ENCODE measurements at regions not wholly inside any gene's neighbourhood (a gene's known extent, or its start where the extent isn't known, plus 50 kb on each side); places are given as distances from the start of the nearest gene placed in this dataset.
"Not testable (repeated sequence)": the region's sequence is repeated elsewhere in the genome, so short reads cannot be mapped to it uniquely, and the experiment has no call there.

DNA sequence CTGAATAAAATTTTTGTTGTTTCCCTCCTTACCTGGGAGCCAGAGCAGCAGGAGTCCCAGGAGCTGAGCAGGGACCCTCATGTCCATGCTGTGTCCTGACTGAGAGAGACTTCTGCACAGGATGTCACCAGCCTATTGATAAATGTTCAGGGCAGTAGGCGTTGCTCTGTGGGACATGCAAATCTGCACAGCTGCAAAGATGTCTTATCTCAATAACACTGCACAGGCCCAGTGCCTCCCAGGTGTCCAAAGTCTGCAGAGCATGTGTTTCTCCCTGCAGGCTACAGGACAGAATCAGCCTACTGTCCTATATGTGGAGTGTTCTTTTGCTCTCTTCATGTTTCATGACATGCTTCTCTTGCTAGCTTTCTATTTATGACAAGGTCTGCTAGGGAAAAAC, 522.3 kb downstream of the RPIA start:
- DNase-seq (ENCODE audit: low read depth, low spot score) = not testable (repeated sequence)

DNA sequence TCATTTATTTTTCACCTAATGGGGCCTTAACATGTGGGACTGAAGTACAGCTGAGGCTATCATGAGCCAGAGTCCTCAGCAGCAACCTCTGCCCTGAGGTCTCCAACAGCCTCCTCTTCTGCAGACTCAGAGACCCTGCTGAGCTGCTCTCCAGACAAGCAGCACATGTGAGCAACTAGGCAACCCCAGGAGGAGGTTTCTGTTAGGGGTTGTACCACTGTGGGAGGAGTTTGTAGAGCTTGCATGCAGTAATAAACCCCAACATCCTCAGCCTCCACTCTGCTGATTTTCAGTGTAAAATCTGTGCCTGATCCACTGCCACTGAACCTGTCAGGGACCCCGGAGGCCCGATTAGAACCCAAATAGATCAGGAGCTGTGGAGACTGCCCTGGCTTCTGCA, 530.0 kb downstream of the RPIA start:
- not testable (repeated sequence) for DNase-seq (ENCODE audit: low read depth, low spot score)

DNA sequence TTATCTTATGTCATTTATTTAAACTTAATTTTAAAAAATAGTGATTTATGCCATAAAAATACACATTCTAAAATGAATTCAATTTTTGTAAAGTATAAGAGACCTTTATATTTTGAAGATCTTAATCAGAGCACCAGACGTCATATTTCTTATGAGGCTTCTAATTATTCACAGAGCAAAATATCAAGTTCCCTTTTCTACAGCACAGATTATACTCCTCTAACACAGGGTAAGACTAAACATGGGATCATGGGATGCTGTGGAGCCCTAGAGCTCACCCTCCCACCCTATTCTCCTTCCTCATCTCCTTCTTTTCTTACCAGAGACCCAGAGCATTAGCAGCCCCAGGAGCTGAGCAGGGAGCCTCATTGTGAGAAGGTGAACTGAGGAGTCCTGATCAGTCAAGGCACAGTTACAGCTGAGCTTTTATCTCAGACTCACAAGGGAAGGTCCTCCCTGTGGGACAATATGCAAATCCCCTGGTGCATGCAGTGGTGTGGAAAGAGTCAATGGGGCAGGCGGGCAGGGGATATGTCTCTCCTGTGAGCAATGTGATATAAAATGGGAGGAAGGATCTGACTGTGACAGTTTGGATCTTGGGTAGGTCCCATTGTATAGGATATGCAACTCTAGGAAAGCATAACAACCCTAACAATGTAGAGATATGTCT, 530.7 kb downstream of the RPIA start:
- DNase-seq (ENCODE audit: low read depth, low spot score) = not testable (repeated sequence)

DNA sequence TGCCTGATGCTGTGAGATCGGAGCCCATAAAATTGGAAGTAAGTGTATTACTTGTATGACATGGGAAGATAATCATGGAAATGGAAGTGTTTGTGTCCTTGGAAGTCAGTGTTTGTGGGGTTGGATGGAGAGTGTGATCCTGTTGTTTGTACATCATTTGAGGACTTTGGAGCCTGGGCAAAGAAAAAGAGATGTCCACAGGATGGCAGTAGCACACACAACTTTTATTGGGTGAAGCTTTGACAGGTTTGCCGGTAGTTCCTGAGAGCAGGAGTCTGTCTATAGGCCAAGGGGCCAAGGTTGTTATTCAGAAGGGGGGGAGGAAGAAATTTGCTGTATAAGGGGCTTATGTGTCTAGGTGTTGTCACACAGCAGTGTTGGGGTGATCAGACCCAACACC, 533.3 kb downstream of the RPIA start:
- not testable (repeated sequence) for DNase-seq (ENCODE audit: low read depth, low spot score)

DNA sequence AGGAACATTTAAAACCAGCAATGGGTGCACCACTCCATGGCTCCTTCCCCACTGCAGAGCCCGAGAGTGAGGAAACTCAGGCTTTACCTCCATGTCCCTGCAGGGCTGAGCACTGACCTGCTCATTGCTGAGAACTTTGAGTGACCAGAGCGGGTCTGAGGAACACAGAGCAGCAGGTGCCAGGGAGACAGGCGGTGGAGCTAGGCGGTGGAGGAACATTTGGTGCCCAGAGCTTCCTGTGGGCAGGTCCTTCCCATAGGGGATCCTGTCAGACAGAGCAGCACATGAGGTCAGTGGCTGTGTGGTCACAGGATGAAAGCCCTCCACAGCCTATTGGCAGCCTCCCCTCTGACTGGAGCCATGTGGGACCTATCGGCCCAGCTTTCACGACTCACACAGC, 538.5 kb downstream of the RPIA start:
- DNase-seq (ENCODE audit: low read depth, low spot score) = not testable (repeated sequence)

DNA sequence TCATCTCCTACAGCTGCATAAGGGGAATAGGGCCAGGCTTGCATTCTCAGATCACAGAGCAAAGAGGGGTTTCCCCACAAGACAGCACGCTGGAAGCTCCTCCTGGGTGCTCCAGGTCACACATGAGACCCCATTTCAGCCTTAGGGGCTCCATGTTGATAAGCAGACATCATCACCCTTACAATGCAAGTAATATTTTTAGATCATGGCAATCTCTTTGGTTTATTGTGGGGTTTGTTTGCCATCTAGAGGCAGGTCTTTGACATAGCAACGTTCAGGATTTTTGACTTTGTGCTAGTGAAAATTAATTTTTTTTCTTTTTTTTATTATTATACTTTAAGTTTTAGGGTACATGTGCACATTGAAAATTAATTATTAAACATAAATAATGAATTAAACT, 539.8 kb downstream of the RPIA start:
- DNase-seq (ENCODE audit: low read depth, low spot score) = not testable (repeated sequence)

DNA sequence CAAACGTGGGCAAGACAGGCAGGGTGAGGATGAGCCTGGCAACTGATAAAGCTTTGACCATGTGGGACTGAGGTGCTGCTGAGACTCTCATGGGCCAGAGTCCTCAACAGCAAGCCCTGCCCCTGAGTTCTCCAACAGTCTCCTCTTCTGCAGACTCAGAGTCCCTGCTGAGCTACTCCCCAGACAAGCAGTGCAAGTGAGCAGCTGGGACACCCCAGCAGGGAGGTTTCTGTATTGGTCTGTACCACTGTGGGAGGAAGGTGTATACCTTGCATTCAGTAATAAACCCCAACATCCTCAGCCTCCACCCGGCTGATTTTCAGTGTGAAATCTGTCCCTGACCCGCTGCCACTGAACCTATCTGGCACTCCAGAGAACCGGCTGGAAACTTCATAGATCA, 542.5 kb downstream of the RPIA start:
- not testable (repeated sequence) for DNase-seq (ENCODE audit: low read depth, low spot score)

DNA sequence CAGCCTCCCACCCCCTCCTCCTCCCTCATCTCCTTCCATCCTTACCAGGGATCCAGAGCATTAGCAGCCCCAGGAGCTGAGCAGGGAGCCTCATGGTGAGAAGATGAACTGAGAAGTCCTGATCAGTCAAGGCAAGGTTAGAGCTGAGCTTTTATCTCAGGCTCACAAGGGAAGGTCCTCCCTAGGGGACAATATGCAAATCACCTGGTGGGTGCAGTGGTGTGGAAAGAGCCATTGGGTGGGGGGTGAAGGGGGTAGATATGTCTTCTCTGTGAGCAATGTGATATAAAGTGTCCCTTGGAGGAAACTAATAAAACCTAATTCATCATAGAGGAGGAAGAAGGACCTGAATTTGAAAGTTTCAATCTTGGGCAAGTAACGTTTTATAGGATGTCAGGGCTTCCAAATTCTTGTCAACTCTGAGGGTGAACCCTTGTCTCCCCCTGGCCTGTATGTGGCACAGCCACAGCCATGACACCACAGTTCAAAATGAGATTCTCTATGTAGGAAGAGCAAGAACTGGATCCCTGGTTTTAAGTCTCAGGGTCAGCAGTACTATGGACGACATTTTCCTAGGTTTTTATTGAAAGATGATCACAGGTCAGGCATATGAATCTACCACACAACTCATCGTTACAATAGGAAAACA, 543.5 kb downstream of the RPIA start:
- not testable (repeated sequence) for DNase-seq (ENCODE audit: low read depth, low spot score)

DNA sequence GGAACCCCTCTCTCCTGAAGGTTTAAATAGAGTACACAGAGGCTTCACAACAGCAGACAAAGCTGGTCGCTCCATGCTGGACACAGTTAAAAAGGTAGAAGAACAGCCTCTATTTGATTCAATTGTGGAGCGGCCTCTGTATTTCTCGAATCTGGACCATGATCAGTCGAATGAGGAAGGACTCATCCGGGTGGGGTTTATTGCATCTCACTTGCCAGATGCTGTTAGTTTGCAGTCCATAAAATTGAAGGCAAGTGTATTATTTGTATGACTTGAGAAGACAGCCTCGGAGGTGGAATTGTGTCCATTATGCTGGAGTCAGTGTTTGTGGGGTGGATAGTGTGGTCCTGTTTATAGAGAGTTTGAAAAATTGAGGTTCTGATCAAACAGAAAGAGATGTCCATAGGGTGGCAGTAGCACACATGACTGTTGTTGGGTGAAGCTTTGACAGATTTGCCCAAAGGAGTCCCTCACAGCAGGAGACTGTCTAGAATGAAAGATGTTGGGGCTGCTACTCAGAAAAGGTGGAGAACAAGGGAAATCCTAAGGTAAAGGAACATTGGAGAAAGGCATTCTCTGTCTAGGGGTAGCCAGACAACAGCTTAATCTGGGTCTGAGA, 545.5 kb downstream of the RPIA start:
- not testable (repeated sequence) for DNase-seq (ENCODE audit: low read depth, low spot score)

DNA sequence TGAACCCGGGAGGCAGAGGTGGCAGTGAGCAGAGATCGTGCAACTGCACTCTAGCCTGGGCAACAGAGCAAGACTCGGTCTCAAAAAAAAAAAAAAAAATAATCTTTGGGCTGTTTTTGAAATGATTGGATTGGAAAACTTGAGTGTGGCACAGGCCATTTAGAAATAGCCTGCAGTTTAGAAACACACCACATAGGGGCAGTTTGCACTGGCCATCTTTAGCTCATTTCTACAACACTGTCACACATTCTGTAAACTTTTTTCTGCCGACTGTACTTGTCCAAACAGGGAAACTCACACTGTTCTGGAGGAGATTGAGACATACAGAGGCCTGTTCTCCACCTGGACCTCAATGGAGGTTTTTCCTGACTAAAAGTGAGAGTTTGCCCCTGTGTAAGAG, 546.3 kb downstream of the RPIA start:
- DNase-seq (ENCODE audit: low read depth, low spot score) = not testable (repeated sequence)

DNA sequence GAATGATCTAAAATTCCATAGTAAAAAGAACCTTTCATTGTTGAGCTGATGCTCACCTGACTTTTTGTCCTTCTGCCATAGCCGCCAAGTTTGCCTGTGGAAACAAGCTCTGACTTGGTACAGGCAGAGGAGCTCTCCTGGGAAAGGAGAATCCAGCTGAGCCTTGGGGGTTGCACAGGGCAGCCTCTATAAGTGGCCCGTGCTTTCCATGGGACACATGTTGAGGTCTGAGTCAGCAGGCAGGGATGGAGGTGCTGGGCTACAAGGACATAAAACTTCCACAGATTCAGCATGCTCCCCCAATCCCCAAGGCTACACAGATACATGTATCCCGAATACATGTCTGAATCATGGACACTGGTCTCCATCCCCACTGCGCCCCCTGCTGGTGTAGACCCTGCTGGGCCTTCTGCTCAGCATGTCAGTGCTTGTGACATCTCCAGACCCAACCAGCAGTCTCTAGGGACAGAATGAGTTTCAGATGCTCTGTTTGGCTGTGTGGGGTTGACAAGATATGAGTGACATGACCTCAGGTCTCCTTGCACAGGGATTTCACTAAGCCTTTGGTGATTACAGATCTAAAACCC, 551.7 kb downstream of the RPIA start:
- DNase-seq (ENCODE audit: low read depth, low spot score) = not testable (repeated sequence)

DNA sequence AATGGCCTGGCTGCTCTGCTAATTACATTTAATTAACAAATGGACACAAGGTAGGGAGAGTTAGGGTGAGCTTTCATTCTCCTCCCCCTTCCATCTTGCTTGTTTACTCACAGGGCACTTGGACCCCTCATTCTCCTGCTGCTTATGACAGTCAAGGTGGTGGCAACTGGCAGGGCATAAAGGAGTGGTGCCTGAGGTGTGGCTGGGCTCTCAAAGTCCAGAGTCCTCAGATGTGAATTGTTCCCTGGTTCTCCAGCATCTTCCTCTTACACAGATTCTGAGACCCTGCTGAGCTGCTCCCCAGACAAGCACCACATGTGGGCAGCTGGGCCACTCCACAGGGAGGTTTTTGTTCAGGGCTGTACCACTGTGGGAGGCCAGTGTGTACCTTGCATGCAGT, 552.9 kb downstream of the RPIA start:
- not testable (repeated sequence) for DNase-seq (ENCODE audit: low read depth, low spot score)

DNA sequence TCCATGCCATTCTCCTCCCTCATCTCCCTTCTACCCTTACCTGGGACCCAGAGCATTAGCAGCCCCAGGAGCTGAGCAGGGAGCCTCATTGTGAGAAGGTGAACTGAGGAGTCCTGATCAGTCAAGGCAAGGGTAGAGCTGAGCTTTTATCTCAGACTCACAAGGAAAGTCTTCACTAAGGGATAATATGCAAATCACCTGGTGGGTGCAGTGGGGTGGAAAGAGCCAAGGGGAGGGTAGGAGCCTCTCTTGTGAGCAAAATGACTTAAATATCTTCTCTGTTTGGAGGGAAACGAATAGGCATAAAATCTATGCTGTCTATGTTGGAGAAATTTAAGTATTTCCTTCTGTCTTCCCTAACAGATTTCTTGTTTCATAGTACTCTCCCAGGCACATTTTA, 554.0 kb downstream of the RPIA start:
- DNase-seq (ENCODE audit: low read depth, low spot score) = not testable (repeated sequence)

DNA sequence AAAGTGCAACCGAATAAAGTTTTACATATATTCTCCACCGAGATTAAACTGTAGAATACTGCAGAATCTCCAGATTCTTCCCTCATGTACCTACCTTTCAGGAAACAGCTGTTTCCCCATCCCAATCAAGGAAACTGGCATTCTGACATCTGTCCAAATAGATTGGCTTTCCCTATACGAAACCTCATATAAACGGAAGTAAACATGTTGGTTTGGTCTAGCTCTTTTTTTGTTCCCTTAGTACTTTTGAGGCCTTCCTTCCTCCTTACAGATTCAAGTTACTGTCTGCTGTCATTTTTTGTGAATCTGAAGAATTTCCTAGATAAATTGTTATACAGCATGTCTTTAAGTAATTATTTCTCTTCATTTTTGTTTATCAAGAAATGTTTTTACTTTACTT, 554.6 kb downstream of the RPIA start:
- not testable (repeated sequence) for DNase-seq (ENCODE audit: low read depth, low spot score)

DNA sequence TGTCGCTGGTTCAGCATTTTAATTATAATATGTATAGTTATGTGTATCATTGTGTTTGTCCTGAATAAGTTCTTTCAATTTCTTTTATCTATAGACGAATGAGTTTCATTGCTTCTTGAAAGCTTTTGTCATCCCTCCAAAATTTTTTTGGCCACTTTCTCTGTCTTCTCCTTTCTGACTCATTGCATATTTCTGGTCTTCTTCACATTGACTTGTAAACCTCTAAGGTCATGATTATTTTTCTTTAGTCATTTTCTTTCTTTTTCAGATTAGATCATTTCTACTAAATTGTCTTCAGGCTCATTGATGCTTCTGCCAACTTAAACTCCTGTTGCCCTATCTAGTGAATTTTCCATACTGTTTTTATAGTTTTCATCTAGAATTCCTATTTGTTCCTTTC, 555.1 kb downstream of the RPIA start:
- DNase-seq (ENCODE audit: low read depth, low spot score) = not testable (repeated sequence)

DNA sequence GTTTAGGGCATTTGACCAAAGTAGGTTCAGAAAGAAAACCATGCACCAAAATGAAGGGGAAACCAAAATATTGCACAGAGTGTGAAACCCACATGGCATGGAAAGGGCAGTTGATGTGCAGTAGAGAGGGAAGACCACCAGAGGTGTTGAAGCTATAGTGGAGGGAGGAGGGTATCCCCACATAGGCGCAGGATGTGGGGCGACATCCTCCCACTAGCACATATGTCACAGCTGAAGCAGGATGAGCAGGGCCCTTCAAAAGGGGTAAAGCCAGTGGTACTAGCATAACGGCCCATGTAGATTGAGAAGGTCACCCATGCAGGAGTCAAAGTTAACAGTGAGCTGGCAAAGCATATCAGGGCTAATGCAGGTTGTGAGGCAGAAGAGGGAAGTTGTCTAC, 563.5 kb downstream of the RPIA start:
- DNase-seq (ENCODE audit: low read depth, low spot score) = not testable (repeated sequence)

DNA sequence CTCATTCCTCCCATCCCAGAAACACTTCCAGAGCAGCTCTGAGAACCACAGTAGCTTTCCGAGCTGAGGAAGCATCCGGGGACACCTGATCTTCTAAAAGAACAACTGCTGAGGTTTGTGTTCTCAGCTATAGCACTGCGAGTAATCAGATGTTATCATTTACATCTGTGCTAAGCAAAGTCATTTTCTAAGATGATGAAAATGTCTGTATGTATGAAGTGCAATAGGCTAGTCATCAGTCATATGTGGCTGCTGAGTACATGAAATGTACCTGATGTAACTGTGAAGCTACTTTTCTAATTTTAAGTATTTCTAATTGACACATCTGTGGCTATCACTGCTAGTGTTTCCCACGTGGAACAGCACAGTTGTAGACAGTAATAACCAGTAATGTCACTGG, 582.0 kb downstream of the RPIA start:
- not testable (repeated sequence) for DNase-seq (ENCODE audit: low read depth, low spot score)

DNA sequence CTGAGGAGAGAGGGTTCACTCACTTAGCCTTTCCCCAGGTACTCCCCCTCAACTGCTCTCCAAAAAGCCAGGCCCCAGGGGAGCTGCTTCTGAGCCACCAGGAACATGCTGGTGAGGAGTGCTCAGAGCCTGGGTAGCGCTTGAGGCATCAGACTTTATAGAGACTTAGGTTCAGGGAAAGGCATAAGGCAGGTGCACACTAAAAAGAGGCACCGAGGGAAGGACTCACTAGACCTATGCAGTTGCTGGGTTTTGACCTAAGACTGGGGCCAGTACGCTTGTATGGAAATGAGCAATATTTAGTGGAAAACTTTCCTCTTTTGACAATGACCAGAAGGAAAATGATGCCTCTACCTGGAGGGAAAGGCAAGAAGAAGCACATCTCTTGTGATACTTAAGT, 589.1 kb downstream of the RPIA start:
- not testable (repeated sequence) for DNase-seq (ENCODE audit: low read depth, low spot score)

DNA sequence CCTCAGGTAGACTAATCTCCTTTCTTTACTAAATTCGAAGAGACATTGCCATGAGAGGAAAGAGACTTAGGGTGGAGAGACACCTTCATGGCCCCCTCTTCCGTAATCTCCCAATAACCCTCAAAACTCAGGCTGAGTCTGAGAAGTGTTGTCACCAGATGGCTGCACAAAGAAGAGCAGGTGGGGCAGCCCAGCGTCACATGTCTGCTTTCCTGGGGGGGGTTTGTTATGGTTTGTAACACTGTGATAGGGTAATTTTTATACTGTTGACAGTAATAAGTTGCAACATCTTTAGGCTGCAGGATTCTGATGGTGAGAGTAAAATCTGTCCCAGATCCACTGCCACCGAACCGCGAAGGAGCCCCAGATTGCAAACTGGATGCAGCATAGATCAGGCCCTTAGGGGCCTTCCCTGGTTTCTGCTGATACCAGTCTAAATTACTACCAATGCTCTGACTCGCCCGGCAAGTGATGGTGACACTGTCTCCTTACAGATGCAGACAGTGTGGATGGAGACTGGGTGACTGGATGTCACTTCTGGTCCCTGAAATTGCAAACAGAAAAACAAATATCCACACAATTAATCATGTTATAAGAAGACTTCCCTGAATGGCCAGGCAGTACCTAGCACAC, 595.1 kb downstream of the RPIA start:
- not testable (repeated sequence) for DNase-seq (ENCODE audit: low read depth, low spot score)

DNA sequence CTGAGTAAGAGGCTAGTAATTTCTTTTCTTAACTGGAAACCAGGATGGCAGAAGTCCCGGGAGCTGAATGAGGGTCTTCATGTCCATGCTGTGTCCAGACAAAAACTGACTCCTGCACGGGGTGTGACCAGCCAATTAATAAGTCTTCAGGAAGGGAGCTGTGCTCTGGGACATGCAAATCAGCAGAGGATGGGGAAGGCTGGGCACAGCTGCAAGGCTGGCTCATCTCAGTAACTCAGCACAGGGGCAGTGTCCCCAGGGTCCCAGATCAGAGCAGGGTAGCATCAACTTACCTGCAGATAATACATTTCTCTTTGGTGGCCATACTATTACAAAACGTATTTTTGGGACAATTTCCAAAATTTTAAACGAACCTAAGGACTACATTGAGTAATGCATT, 595.6 kb downstream of the RPIA start:
- not testable (repeated sequence) for DNase-seq (ENCODE audit: low read depth, low spot score)

DNA sequence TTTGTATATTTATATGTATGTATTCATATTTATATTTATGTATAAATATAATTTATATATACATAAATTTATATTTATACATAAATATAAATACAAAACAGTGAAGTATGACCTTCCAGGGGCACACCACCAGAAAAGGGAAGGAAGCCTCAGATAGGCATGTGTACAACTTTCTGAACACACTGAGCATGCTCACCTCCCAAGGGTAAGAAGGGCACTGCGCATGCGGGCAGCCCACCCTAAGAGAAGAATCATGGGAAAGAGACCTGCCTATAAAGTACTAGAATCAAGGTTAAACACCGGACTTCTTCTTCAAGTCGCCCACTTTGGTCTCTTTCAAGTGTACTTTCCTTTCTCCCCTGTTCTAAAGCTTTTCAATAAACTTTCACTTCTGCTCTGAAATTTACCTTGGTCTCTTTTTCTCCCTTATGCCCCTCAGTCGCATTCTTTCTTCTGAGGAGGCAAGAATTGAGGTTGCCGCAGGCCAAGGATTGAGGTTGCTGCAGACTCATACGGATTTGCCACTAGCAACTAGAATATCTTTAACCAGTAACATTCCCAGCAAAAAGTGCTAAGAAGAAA, 600.3 kb downstream of the RPIA start:
- not testable (repeated sequence) for DNase-seq (ENCODE audit: low read depth, low spot score)

DNA sequence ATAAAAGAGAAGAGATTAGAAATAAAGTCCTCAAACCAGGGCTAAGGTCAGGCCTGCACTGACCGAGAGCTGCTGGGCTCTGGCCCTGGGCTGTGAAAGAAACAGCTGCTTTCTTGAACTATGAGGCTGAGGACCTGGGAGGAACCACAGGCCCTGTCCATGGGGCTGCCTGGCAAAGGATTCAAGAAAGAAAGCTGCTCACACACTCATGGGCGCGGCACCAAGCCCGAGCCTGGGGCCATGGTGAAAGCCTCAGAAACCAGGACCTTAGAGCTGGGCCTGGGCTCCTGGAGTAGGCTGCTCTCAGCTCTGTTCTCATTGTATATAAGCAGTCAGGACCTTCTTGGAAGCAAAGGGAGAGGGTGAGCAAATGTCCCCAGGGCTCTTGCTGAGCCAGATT, 601.9 kb downstream of the RPIA start:
- not testable (repeated sequence) for DNase-seq (ENCODE audit: low read depth, low spot score)
